Naive thymus-derived CD8-positive, alpha-beta T cell (primary cell): ENCODE measurements at regions not wholly inside any gene's neighbourhood (a gene's known extent, or its start where the extent isn't known, plus 50 kb on each side); places are given as distances from the start of the nearest gene placed in this dataset.

Experiments used
- ATAC-seq, 2 donors: fragments of 150-1000 bp; cut with Tn5 transposase in 1 of 2; sonication (Bioruptor Pico), chemical (Tn5 transposase) in 1 of 2; 1 replicate in 1 of 2; 2 replicates in 1 of 2; pipeline ENCODE4 v1.10.0; 2021; ENCODE audit warnings: mild to moderate bottlenecking in 2 of 2, moderate library complexity in 2 of 2
- POLR2A ChIA-PET: fragments of 350-600 bp; sonication (Branson Sonifier 250); formaldehyde crosslinking; loops from one replicate; lab custom pipeline; 2021; ENCODE audit warnings: antibody characterized with exemption; lab: Charles Lee
- DNase-seq, 10 donors: peaks; one replicate each; pipeline versions ENCODE4 v3.0.0 to v3.0.0-alpha.2; 2020 to 2022
- H3K27ac Mint-ChIP-seq, 10 donors: one replicate each; pipeline ENCODE4 v1.8.0; 2020 to 2022; ENCODE audit warnings: mild to moderate bottlenecking in 10 of 10, mixed read lengths in 10 of 10, moderate library complexity in 4 of 10, inconsistent platforms in 1 of 10
- H3K27me3 Mint-ChIP-seq, 5 donors: one replicate each; pipeline ENCODE4 v1.8.0; 2021 to 2022; ENCODE audit warnings: mixed read lengths in 5 of 5
- H3K36me3 Mint-ChIP-seq, 3 donors: one replicate each; pipeline ENCODE4 v1.8.0; 2020 to 2022; ENCODE audit warnings: mixed read lengths in 3 of 3, mild to moderate bottlenecking in 2 of 3, inconsistent platforms in 1 of 3
- H3K4me1 Mint-ChIP-seq, 4 donors: one replicate each; pipeline ENCODE4 v1.8.0; 2021 to 2022; ENCODE audit warnings: mixed read lengths in 4 of 4
- H3K4me3 Mint-ChIP-seq, 10 donors: one replicate each; pipeline ENCODE4 v1.8.0; 2020 to 2022; ENCODE audit warnings: mild to moderate bottlenecking in 10 of 10, mixed read lengths in 10 of 10, moderate library complexity in 6 of 10, inconsistent platforms in 1 of 10
- H3K9me3 Mint-ChIP-seq, 9 donors: one replicate each; pipeline ENCODE4 v1.8.0; 2020 to 2022; ENCODE audit warnings: mixed read lengths in 9 of 9, mild to moderate bottlenecking in 3 of 9, inconsistent platforms in 1 of 9, moderate library complexity in 1 of 9

GRCh38 chr9:11320989-11321388 lies 708.2 kb upstream of the PTPRD start:
- no peaks in the 10 kb centered on the region for H3K4me1 Mint-ChIP-seq
- no peak for ATAC-seq
- DNase-seq: no peak
- no peak overlapping the region for H3K27ac Mint-ChIP-seq
- H3K4me3 Mint-ChIP-seq: no peak overlapping the region
- POLR2A ChIA-PET: no interaction called here
- H3K36me3 Mint-ChIP-seq: no peaks in the 10 kb centered on the region
- no peaks in the 10 kb centered on the region for H3K27me3 Mint-ChIP-seq
- H3K9me3 Mint-ChIP-seq: peaks cover 0 to 13% (median 5%) of the 10 kb centered on the region in 9 donors

GRCh38 chr9:11323457-11323856 lies 710.7 kb upstream of the PTPRD start:
- Mint-ChIP-seq H3K4me1 (no peaks in the 10 kb centered on the region), H3K4me3 (no peak overlapping the region), H3K36me3 (no peaks in the 10 kb centered on the region), H3K27ac (no peak overlapping the region), H3K9me3 (peaks cover 0 to 13% (median 6%) of the 10 kb centered on the region in 9 donors), H3K27me3 (no peaks in the 10 kb centered on the region)
- ATAC-seq (no peak), DNase-seq (no peak)
- POLR2A ChIA-PET: no interaction called here

GRCh38 chr9:11326231-11326630 lies 713.4 kb upstream of the PTPRD start:
- Mint-ChIP-seq H3K9me3 (peaks cover 0 to 18% (median 7%) of the 10 kb centered on the region in 9 donors), H3K4me3 (no peak overlapping the region), H3K27ac (no peak overlapping the region), H3K27me3 (no peaks in the 10 kb centered on the region), H3K36me3 (no peaks in the 10 kb centered on the region), H3K4me1 (no peaks in the 10 kb centered on the region)
- POLR2A ChIA-PET: no interaction called here
- ATAC-seq (no peak), DNase-seq (no peak)

- POLR2A ChIA-PET: no interaction called here
- H3K9me3 Mint-ChIP-seq: peaks cover 0 to 18% (median 3%) of the 10 kb centered on the region in 9 donors
- no peak overlapping the region for H3K4me3 Mint-ChIP-seq
- ATAC-seq (no peak), DNase-seq (no peak)
- H3K4me1 Mint-ChIP-seq: no peaks in the 10 kb centered on the region
- H3K27ac Mint-ChIP-seq: no peak overlapping the region
- no peaks in the 10 kb centered on the region for H3K27me3 Mint-ChIP-seq
- no peaks in the 10 kb centered on the region for H3K36me3 Mint-ChIP-seq
Observed at GRCh38 chr9:11328326-11328725, 715.5 kb upstream of the PTPRD start.

- DNase-seq: no peak
- no peaks in the 10 kb centered on the region for H3K36me3 Mint-ChIP-seq
- H3K27ac Mint-ChIP-seq: no peak overlapping the region
- H3K4me3 Mint-ChIP-seq: no peak overlapping the region
- ATAC-seq: no peak
- H3K4me1 Mint-ChIP-seq: no peaks in the 10 kb centered on the region
- POLR2A ChIA-PET: no interaction called here
- peaks cover 2 to 25% (median 10%) of the 10 kb centered on the region in 9 donors for H3K9me3 Mint-ChIP-seq
- H3K27me3 Mint-ChIP-seq: no peaks in the 10 kb centered on the region
Observed at GRCh38 chr9:11335011-11335410, 722.2 kb upstream of the PTPRD start.

- H3K36me3 Mint-ChIP-seq: no peaks in the 10 kb centered on the region
- POLR2A ChIA-PET: interaction anchor here (0.7 kb wide), 1 partner anchor 75 kb away, joined by 4 read pairs; no protein-coding TSS in a partner anchor
- no peak for ATAC-seq
- no peak overlapping the region for H3K4me3 Mint-ChIP-seq
- no peak for DNase-seq
- no peaks in the 10 kb centered on the region for H3K27me3 Mint-ChIP-seq
- no peak overlapping the region for H3K27ac Mint-ChIP-seq
- H3K9me3 Mint-ChIP-seq: peaks cover 0 to 37% (median 9%) of the 10 kb centered on the region in 9 donors
- no peaks in the 10 kb centered on the region for H3K4me1 Mint-ChIP-seq
Observed at GRCh38 chr9:11338130-11338529, 725.3 kb upstream of the PTPRD start.

- DNase-seq: no peak
- POLR2A ChIA-PET: no interaction called here
- Mint-ChIP-seq H3K27ac (no peak overlapping the region), H3K36me3 (no peaks in the 10 kb centered on the region), H3K4me1 (no peaks in the 10 kb centered on the region), H3K27me3 (no peaks in the 10 kb centered on the region), H3K9me3 (peaks cover 0 to 31% (median 7%) of the 10 kb centered on the region in 9 donors), H3K4me3 (no peak overlapping the region)
- no peak for ATAC-seq
Observed at GRCh38 chr9:11340654-11341053, 727.9 kb upstream of the PTPRD start.

- Mint-ChIP-seq H3K36me3 (peaks cover 0 to 5% (median 0%) of the 10 kb centered on the region in 3 donors), H3K4me1 (no peaks in the 10 kb centered on the region), H3K27ac (no peak overlapping the region), H3K9me3 (peaks cover 7 to 40% (median 21%) of the 10 kb centered on the region in 9 donors), H3K27me3 (no peaks in the 10 kb centered on the region), H3K4me3 (no peak overlapping the region)
- POLR2A ChIA-PET: no interaction called here
- no peak for DNase-seq
- no peak for ATAC-seq
Observed at GRCh38 chr9:11347437-11347836, 734.6 kb upstream of the PTPRD start.

- H3K4me1 Mint-ChIP-seq: no peaks in the 10 kb centered on the region
- no peak overlapping the region for H3K27ac Mint-ChIP-seq
- POLR2A ChIA-PET: no interaction called here
- H3K27me3 Mint-ChIP-seq: no peaks in the 10 kb centered on the region
- H3K4me3 Mint-ChIP-seq: no peak overlapping the region
- peaks cover 7 to 41% (median 21%) of the 10 kb centered on the region in 9 donors for H3K9me3 Mint-ChIP-seq
- DNase-seq: no peak
- no peak for ATAC-seq
- H3K36me3 Mint-ChIP-seq: peaks cover 0 to 5% (median 0%) of the 10 kb centered on the region in 3 donors
Observed at GRCh38 chr9:11348366-11348765, 735.6 kb upstream of the PTPRD start.

GRCh38 chr9:11349187-11349586 lies 736.4 kb upstream of the PTPRD start:
- Mint-ChIP-seq H3K4me1 (no peaks in the 10 kb centered on the region), H3K27me3 (no peaks in the 10 kb centered on the region), H3K36me3 (peaks cover 0 to 5% (median 0%) of the 10 kb centered on the region in 3 donors), H3K27ac (no peak overlapping the region), H3K9me3 (peaks cover 7 to 41% (median 25%) of the 10 kb centered on the region in 9 donors), H3K4me3 (no peak overlapping the region)
- no peak for ATAC-seq
- no peak for DNase-seq
- POLR2A ChIA-PET: no interaction called here

GRCh38 chr9:11352612-11353011 lies 739.8 kb upstream of the PTPRD start:
- no peak for ATAC-seq
- H3K27ac Mint-ChIP-seq: no peak overlapping the region

GRCh38 chr9:11356067-11356466 lies 743.3 kb upstream of the PTPRD start:
- Mint-ChIP-seq H3K27ac (no peak overlapping the region), H3K4me1 (no peaks in the 10 kb centered on the region)

More at GRCh38 chr9:11352612-11353011, 739.8 kb upstream of the PTPRD start:
- Mint-ChIP-seq H3K36me3 (peaks cover 0 to 5% (median 0%) of the 10 kb centered on the region in 3 donors), H3K4me1 (no peaks in the 10 kb centered on the region), H3K27me3 (no peaks in the 10 kb centered on the region), H3K9me3 (peaks cover 7 to 34% (median 18%) of the 10 kb centered on the region in 9 donors), H3K4me3 (no peak overlapping the region)
- no peak for DNase-seq
- POLR2A ChIA-PET: no interaction called here

GRCh38 chr9:11366585-11367129 lies 753.9 kb upstream of the PTPRD start:
- Mint-ChIP-seq H3K36me3 (no peaks in the 10 kb centered on the region), H3K27ac (no peak overlapping the region), H3K27me3 (no peaks in the 10 kb centered on the region), H3K9me3 (peaks cover 0 to 21% (median 8%) of the 10 kb centered on the region in 9 donors), H3K4me3 (no peak overlapping the region), H3K4me1 (no peaks in the 10 kb centered on the region)
- no peak for DNase-seq
- ATAC-seq: no peak
- POLR2A ChIA-PET: no interaction called here

More at GRCh38 chr9:11356067-11356466, 743.3 kb upstream of the PTPRD start:
- no peaks in the 10 kb centered on the region for H3K36me3 Mint-ChIP-seq
- DNase-seq (no peak), ATAC-seq (no peak)
- H3K9me3 Mint-ChIP-seq: peaks cover 5 to 17% (median 9%) of the 10 kb centered on the region in 9 donors
- no peak overlapping the region for H3K4me3 Mint-ChIP-seq
- POLR2A ChIA-PET: no interaction called here
- no peaks in the 10 kb centered on the region for H3K27me3 Mint-ChIP-seq

- POLR2A ChIA-PET: no interaction called here
- no peak for ATAC-seq
- H3K27ac Mint-ChIP-seq: no peak overlapping the region
Observed at GRCh38 chr9:11374926-11375325, 762.1 kb upstream of the PTPRD start.

More at GRCh38 chr9:11374926-11375325, 762.1 kb upstream of the PTPRD start:
- DNase-seq: no peak
- H3K4me1 Mint-ChIP-seq: no peaks in the 10 kb centered on the region
- peaks cover 0 to 31% (median 10%) of the 10 kb centered on the region in 9 donors for H3K9me3 Mint-ChIP-seq
- no peaks in the 10 kb centered on the region for H3K27me3 Mint-ChIP-seq
- no peak overlapping the region for H3K4me3 Mint-ChIP-seq
- peaks cover 0 to 4% (median 0%) of the 10 kb centered on the region in 3 donors for H3K36me3 Mint-ChIP-seq
